A673 (cell line): ENCODE measurements at regions not wholly inside any gene's neighbourhood (a gene's known extent, or its start where the extent isn't known, plus 50 kb on each side); places are given as distances from the start of the nearest gene placed in this dataset.

Source experiments
- BruUV-seq: library from RNA; stranded (reverse); fragments of 400-500 nt; replicated peaks from 2 replicates; lab custom pipeline; 2021; lab: Mats Ljungman, UMichigan
- CTCF ChIA-PET: fragments of 300-600 bp; sonication (Branson Sonifier 250); formaldehyde crosslinking; loops from one replicate; lab custom pipeline; 2022; ENCODE audit warnings: antibody characterized with exemption; lab: Charles Lee
- POLR2A ChIA-PET: fragments of 300-600 bp; sonication (Branson Sonifier 250); formaldehyde crosslinking; loops from one replicate; lab custom pipeline; 2022; ENCODE audit warnings: antibody characterized with exemption; ENCODE audit not compliant: low non-redundant PET; lab: Charles Lee
- DNase-seq: peaks from one replicate; pipeline ENCODE4 v3.0.0-alpha.2; 2015; ENCODE audit warnings: low spot score
- H3K27ac ChIP-seq: fragments of 200-600 bp; sonication (generic); 2 replicates; pipeline ENCODE4 v1.5.1; 2016; ENCODE audit warnings: mixed run types, low read depth, mild to moderate bottlenecking, mixed read lengths, antibody characterized with exemption, low read length; ENCODE audit not compliant: poor library complexity, severe bottlenecking
- H3K27me3 ChIP-seq: fragments of 200-600 bp; sonication (generic); replicated peaks from 2 replicates; pipeline ENCODE4 v1.6.1; 2017; ENCODE audit warnings: mixed run types, low read depth, mild to moderate bottlenecking, mixed read lengths, antibody characterized with exemption, low read length; ENCODE audit not compliant: insufficient read depth, poor library complexity
- H3K36me3 ChIP-seq: fragments of 200-600 bp; sonication (generic); 2 replicates; pipeline ENCODE4 v1.6.1; 2016; ENCODE audit warnings: mixed run types, mild to moderate bottlenecking, mixed read lengths, antibody characterized with exemption, low read length; ENCODE audit not compliant: insufficient read depth, poor library complexity, severe bottlenecking
- H3K4me1 ChIP-seq: fragments of 200-600 bp; sonication (generic); 2 replicates; pipeline ENCODE4 v1.6.1; 2017; ENCODE audit warnings: mixed run types, mild to moderate bottlenecking, mixed read lengths, antibody characterized with exemption, low read length; ENCODE audit not compliant: insufficient read depth, poor library complexity, severe bottlenecking
- H3K4me3 ChIP-seq: fragments of 200-600 bp; sonication (generic); 2 replicates; pipeline ENCODE4 v1.5.1; 2016; ENCODE audit warnings: low read depth, mixed run types, mild to moderate bottlenecking, mixed read lengths, low read length; ENCODE audit not compliant: poor library complexity, severe bottlenecking
- H3K9me3 ChIP-seq: fragments of 200-600 bp; sonication (generic); 2 replicates; pipeline ENCODE4 v1.6.1; 2016; ENCODE audit warnings: mixed run types, low read depth, mild to moderate bottlenecking, mixed read lengths, antibody characterized with exemption, low read length; ENCODE audit not compliant: poor library complexity, severe bottlenecking
- CTCF ChIP-seq: fragments of 300-800, 200-600 bp; sonication (generic); conservative IDR thresholded peaks from 2 replicates; pipeline ENCODE4 v1.5.1; 2017; ENCODE audit warnings: low read depth, mild to moderate bottlenecking, antibody characterized with exemption, low read length, moderate library complexity, mixed read lengths
- EZH2 ChIP-seq: fragments of 200-600 bp; sonication (generic); IDR thresholded peaks from 2 replicates; pipeline ENCODE4 v1.6.1; 2017; ENCODE audit warnings: borderline replicate concordance, low read depth, mild to moderate bottlenecking, mixed read lengths, antibody characterized with exemption, low read length; ENCODE audit not compliant: poor library complexity, severe bottlenecking
- intact Hi-C: fragments of 100-400 bp; cut with micrococcal nuclease; formaldehyde crosslinking; loops from one replicate; pipeline ENCODE4 v1.10.0; 2022; ENCODE audit not compliant: unreplicated experiment

GRCh38 chrX:46180258-46180687 lies 364.9 kb downstream of the ZNF674 start:
- no TSS peak for BruUV-seq
- intact Hi-C loops, result no loop called here
- CTCF ChIA-PET, result no interaction called here

DNA sequence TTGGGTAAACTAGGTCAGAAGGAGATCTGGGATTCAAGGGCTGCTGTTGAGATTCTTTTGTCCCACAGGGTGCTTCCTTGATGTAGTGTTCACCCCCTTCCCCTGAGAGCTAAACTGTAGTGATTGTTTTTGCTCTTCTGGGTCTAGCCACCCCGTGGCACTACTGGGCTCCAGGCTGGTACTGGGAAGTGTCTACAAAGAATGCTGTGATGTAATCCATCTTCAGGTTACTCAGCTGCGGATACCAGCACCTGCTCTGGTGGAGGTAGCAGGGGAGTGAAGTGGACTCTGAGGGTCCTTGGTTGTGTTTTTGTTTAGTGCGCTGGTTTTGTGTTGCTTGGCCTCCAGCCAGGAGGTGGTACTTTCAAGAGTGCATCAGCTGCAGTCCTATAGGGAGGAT lies 365.5 kb downstream of the ZNF674 start:
- intact Hi-C loops, result no loop called here
- H3K27me3 ChIP-seq, result no peaks in the 10 kb centered on the region
- TF ChIP-seq EZH2 (no peak), CTCF (no peak)
- no TSS peak for BruUV-seq
- no peak overlapping the region for H3K4me3 ChIP-seq
- H3K27ac ChIP-seq, result peak overlapping the region; percentile 56
- no peak for DNase-seq
- peaks cover 24% of the 10 kb centered on the region for H3K4me1 ChIP-seq
- ChIA-PET CTCF (no interaction called here), POLR2A (no interaction called here)
- peaks cover 7% of the 10 kb centered on the region for H3K9me3 ChIP-seq
- H3K36me3 ChIP-seq, result no peaks in the 10 kb centered on the region

More at GRCh38 chrX:46180258-46180687, 364.9 kb downstream of the ZNF674 start:
- Histone ChIP-seq H3K27ac (peak overlapping the region; percentile 56), H3K27me3 (no peaks in the 10 kb centered on the region), H3K9me3 (peaks cover 7% of the 10 kb centered on the region), H3K36me3 (no peaks in the 10 kb centered on the region), H3K4me1 (peaks cover 29% of the 10 kb centered on the region), H3K4me3 (no peak overlapping the region)
- POLR2A ChIA-PET, result no interaction called here
- TF ChIP-seq EZH2 (no peak), CTCF (no peak)
- peak; percentile 88 for DNase-seq

DNA sequence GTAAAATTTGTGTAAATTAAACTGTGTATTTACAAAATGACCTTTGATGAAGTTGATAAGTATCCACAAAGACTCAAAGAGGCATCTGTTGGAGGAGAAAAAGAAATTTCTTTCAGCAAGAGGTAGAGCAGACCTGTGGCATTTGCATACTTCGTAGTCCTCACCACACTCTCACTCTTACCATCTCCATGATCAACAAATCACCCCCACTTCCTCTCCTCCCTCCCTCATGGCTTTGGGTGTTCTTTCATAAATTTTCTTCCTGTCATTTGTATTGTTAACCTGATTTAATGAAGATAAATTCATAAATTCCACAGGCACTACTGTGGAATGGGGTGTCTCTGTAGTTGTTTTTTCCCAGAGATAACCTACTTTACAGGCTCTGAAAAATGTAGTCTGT lies 366.5 kb downstream of the ZNF674 start:
- no peak for TF ChIP-seq EZH2
- TF ChIP-seq CTCF, result no peak
- BruUV-seq, result no TSS peak
- Histone ChIP-seq H3K36me3 (no peaks in the 10 kb centered on the region), H3K4me1 (peaks cover 14% of the 10 kb centered on the region), H3K4me3 (no peak overlapping the region), H3K9me3 (peaks cover 13% of the 10 kb centered on the region), H3K27me3 (no peaks in the 10 kb centered on the region), H3K27ac (no peak overlapping the region)
- intact Hi-C loops, result no loop called here
- ChIA-PET CTCF (no interaction called here), POLR2A (no interaction called here)
- DNase-seq, result no peak
